ENCODE measurements at regions not wholly inside any gene's neighbourhood (a gene's known extent, or its start where the extent isn't known, plus 50 kb on each side); places are given as distances from the start of the nearest gene placed in this dataset.

GRCh38 chr1:80244372-80244771, 1237.8 kb upstream of the ADGRL4 start:
- Histone ChIP-seq H3K27me3 (ENCODE audit: control insufficient read depth in 4 of 4, insufficient read depth in 4 of 4, low read length in 3 of 4) (no peaks in the 10 kb centered on the region), H3K4me1 (ENCODE audit: control insufficient read depth in 4 of 4, insufficient read depth in 4 of 4, low read length in 3 of 4) (no peaks in the 10 kb centered on the region), H3K4me3 (ENCODE audit: low read depth in 1 of 3, low read length in 3 of 3) (no peak overlapping the region), H3K9me3 (ENCODE audit: control insufficient read depth in 4 of 4, low read length in 3 of 4) (peaks cover 0 to 3% (median under 1%) of the 10 kb centered on the region in 4 donors), H3K27ac (ENCODE audit: low read depth in 1 of 2, low read length in 2 of 2) (no peak overlapping the region), H3K9ac (ENCODE audit: low read depth in 1 of 2, low read length in 2 of 2) (no peak overlapping the region), H3K36me3 (ENCODE audit: control insufficient read depth in 4 of 4, insufficient read depth in 3 of 4, low read depth in 1 of 4, low read length in 3 of 4) (no peaks in the 10 kb centered on the region)
- no peak for TF ChIP-seq MAX (IDR thresholded peaks at IDR 0.05)
- TF ChIP-seq YY1 (IDR thresholded peaks at IDR 0.05), result no peak
- TF ChIP-seq RAD21 (IDR thresholded peaks at IDR 0.05), result no peak
- TF ChIP-seq RXRA (IDR thresholded peaks at IDR 0.05), result no peak
- TF ChIP-seq EGR1 (IDR thresholded peaks at IDR 0.05; ENCODE audit: low read depth in 2 of 2), result no peak
- TF ChIP-seq HNF4A (conservative IDR thresholded peaks at IDR 0.05), result no peak
- TF ChIP-seq JUND (IDR thresholded peaks at IDR 0.05), result no peak
- no peak for TF ChIP-seq ATF3 (IDR thresholded peaks at IDR 0.05)
- TF ChIP-seq GABPA (IDR thresholded peaks at IDR 0.05 in 1 of 2, conservative IDR thresholded peaks at IDR 0.05 in 1 of 2), result no peak
- no peak for DNase-seq (ENCODE audit: low spot score)
- WGBS, result 87% methylated on average over 1 of the region's 1 CpG

GRCh38 chr1:80241566-80241965, 1235.0 kb upstream of the ADGRL4 start:
- Histone ChIP-seq H3K9me3 (ENCODE audit: control insufficient read depth in 4 of 4, low read length in 3 of 4) (no peaks in the 10 kb centered on the region), H3K27me3 (ENCODE audit: control insufficient read depth in 4 of 4, insufficient read depth in 4 of 4, low read length in 3 of 4) (no peaks in the 10 kb centered on the region), H3K4me3 (ENCODE audit: low read depth in 1 of 3, low read length in 3 of 3) (no peak overlapping the region), H3K36me3 (ENCODE audit: control insufficient read depth in 4 of 4, insufficient read depth in 3 of 4, low read depth in 1 of 4, low read length in 3 of 4) (no peaks in the 10 kb centered on the region), H3K4me1 (ENCODE audit: control insufficient read depth in 4 of 4, insufficient read depth in 4 of 4, low read length in 3 of 4) (no peaks in the 10 kb centered on the region), H3K27ac (ENCODE audit: low read depth in 1 of 2, low read length in 2 of 2) (no peak overlapping the region), H3K9ac (ENCODE audit: low read depth in 1 of 2, low read length in 2 of 2) (no peak overlapping the region)
- no peak for DNase-seq (ENCODE audit: low spot score)
- whole genome bisulfite sequencing, result 69% methylated on average over 1 of the region's 1 CpG
- TF ChIP-seq HNF4G (IDR thresholded peaks at IDR 0.05) (no peak), ATF3 (IDR thresholded peaks at IDR 0.05) (no peak), RXRA (IDR thresholded peaks at IDR 0.05) (no peak), NR2F2 (IDR thresholded peaks at IDR 0.05) (no peak), REST (IDR thresholded peaks at IDR 0.05) (no peak), FOXA2 (IDR thresholded peaks at IDR 0.05) (no peak), RAD21 (IDR thresholded peaks at IDR 0.05) (no peak), FOXA1 (IDR thresholded peaks at IDR 0.05) (no peak), GABPA (IDR thresholded peaks at IDR 0.05 in 1 of 2, conservative IDR thresholded peaks at IDR 0.05 in 1 of 2) (no peak), EGR1 (IDR thresholded peaks at IDR 0.05; ENCODE audit: low read depth in 2 of 2) (no peak)

- Histone ChIP-seq H3K4me1 (ENCODE audit: control insufficient read depth in 4 of 4, insufficient read depth in 4 of 4, low read length in 3 of 4) (peaks cover 0 to 1% (median 0%) of the 10 kb centered on the region in 4 donors), H3K36me3 (ENCODE audit: control insufficient read depth in 4 of 4, insufficient read depth in 3 of 4, low read depth in 1 of 4, low read length in 3 of 4) (no peaks in the 10 kb centered on the region), H3K27me3 (ENCODE audit: control insufficient read depth in 4 of 4, insufficient read depth in 4 of 4, low read length in 3 of 4) (no peaks in the 10 kb centered on the region), H3K9me3 (ENCODE audit: control insufficient read depth in 4 of 4, low read length in 3 of 4) (no peaks in the 10 kb centered on the region), H3K27ac (ENCODE audit: low read depth in 1 of 2, low read length in 2 of 2) (no peak overlapping the region), H3K9ac (ENCODE audit: low read depth in 1 of 2, low read length in 2 of 2) (no peak overlapping the region), H3K4me3 (ENCODE audit: low read depth in 1 of 3, low read length in 3 of 3) (no peak overlapping the region)
- DNase-seq (ENCODE audit: low spot score), result no peak
- WGBS, result 65% methylated on average over 2 of the region's 2 CpGs
- TF ChIP-seq NR2F2 (IDR thresholded peaks at IDR 0.05) (no peak), JUND (IDR thresholded peaks at IDR 0.05) (no peak), REST (IDR thresholded peaks at IDR 0.05) (no peak), FOXA2 (IDR thresholded peaks at IDR 0.05) (no peak), HNF4A (conservative IDR thresholded peaks at IDR 0.05) (no peak), RXRA (IDR thresholded peaks at IDR 0.05) (no peak), ATF3 (IDR thresholded peaks at IDR 0.05) (no peak), FOXA1 (IDR thresholded peaks at IDR 0.05) (no peak), GABPA (IDR thresholded peaks at IDR 0.05 in 1 of 2, conservative IDR thresholded peaks at IDR 0.05 in 1 of 2) (no peak), HNF4G (IDR thresholded peaks at IDR 0.05) (no peak)
Measured at GRCh38 chr1:80225510-80225909, 1219.0 kb upstream of the ADGRL4 start.

Measured in liver (tissue), 7 donors.